NCI-H2196 treated with DMSO at 0.1 percent for 48 hours (cell line): ENCODE measurements at regions not wholly inside any gene's neighbourhood (a gene's known extent, or its start where the extent isn't known, plus 50 kb on each side); places are given as distances from the start of the nearest gene placed in this dataset.

Source experiments
- DNase-seq: peaks from one replicate; lab custom pipeline; 2025; ENCODE audit not compliant: unreplicated experiment; lab: John Stamatoyannopoulos, UW

DNA sequence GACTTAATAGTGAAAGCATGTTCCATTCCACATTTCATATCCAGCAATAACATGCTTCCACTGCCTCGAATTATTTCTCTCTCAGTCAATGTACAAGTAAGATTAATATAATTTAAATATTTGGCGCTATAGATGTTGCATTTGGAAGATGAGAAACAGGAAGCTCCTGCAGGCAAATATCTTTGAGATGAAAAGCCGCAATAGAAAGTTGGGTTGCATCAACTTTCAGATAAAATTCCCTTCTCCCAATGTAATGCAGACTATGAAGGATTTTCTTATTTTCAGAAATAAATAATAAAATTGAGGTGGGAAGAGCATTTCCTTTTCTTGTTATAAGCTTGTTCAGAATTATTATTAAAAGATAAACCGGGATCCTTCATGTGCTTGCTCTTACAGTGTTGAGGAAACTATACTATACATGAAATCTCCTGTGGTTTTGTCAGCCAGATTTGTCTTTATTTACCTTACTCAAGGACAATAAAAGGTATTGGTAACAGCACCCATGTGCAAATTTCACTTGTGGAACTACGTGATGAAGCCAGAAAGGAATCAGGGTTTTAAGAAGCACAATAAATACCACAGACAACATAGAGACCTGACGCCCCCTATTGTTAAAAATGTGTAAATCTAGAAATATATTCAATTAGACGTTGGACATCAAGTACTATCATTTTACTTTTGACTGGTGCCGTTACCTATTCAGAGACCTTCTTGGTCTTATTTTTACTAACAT is 307.0 kb downstream of the ARPP21 start:
- peak; percentile 2 for DNase-seq

GRCh38 chr3:35946854-35947515 is 307.7 kb downstream of the ARPP21 start:
- no peak for DNase-seq

- DNase-seq, result no peak
These were observed 310.7 kb downstream of the ARPP21 start for GRCh38 chr3:35950021-35950420.

- DNase-seq, result no peak
These were observed 315.1 kb downstream of the ARPP21 start for GRCh38 chr3:35954413-35954812.

DNA sequence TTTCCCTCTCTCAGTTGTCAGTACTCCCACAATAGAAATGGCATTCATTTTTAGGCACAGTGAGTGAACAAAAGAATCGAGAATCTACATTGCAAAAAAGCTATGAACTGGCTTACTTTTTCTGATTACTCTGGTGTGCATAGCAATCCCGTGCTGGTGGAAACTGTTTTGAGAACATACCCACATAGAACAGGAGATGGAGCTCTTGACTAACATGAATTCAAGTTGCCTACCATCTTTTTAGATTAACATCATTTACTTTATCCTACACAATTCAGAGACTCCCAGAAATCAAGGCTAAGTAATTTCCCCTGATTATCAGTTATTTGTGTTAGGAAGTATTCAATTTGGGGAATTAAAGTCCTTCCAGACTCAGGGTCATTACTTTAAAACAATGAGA is 326.6 kb downstream of the ARPP21 start:
- peak; percentile 3 for DNase-seq

DNA sequence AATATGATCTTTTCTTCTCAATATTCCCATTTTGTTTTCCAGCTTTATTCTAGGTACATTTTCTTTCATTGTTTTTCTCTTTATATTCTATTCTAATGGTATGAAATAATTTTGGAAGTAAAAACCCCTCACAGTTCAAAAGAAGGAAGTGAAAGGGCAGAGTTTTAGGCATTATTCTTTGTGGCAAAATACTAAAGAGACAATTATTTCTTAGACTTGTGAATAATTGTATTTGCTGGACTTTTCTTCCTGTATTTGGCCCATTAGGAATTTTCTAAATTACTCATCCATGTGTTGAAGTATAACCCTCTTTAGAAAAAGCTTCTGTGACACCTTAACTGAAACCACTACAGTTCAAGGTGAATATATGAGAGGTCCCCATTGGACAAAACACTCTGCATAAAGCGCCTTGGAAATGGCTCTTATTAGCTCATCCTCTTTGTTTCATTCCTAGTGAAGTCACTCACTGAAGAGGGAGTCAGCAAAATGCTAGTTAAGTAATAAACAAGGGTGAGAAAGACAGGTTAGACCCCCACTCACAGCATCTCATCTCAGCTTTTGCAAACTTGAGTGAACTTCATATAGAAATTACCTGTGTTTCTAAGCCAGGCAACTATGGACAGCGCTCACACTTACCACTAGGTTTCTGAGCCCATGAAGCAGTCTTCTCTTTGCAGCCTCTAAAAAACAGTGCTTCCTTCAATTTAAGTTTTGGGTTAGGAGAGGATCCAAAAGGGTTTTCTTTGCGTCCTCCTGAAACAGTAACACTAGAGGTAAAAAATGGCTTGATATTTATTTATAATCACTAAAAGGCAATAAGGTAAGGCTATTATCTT is 327.5 kb downstream of the ARPP21 start:
- DNase-seq, result no peak

GRCh38 chr3:35968043-35968622 is 328.8 kb downstream of the ARPP21 start:
- no peak for DNase-seq

GRCh38 chr3:35969406-35969805 is 330.1 kb downstream of the ARPP21 start:
- no peak for DNase-seq

GRCh38 chr3:35970793-35971192 is 331.5 kb downstream of the ARPP21 start:
- DNase-seq, result no peak

DNA sequence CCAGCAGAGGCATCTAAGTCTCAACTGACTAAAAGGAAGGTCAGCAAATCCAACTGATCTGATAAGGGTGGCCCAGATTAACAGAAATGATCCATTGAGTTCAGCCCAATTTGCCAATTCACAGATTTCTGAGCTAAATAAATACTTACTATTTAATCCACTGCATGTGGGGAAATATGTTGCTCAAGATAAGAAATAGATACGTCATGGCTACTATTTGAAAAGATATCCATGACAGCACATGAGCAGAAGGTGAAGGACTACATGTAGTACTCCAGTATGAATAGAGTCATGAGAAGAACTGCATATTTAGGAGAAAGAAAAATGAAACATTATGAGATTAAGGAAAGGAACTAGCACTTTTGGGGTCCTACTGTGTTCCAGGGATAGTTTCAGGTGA is 332.4 kb downstream of the ARPP21 start:
- DNase-seq, result no peak

DNA sequence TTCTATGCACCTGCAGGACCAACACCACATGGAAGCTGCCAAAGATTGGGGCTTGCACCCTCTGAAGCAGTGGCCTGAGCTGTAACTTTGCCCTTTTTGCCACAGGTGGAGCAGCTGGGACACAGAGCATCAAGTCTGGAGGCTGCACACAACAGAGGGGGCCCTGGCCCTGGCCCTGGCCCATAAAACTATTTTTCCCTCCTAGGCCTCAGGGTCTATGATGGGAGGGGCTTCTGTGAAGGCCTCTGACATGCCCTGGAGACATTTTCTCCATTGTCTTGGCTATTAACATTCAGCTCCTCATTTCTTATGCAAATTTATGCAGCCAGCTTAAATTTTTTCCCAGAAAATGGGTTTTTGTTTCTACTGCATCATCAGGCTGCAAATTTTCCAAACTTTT is 335.5 kb downstream of the ARPP21 start:
- DNase-seq, result no peak

- no peak for DNase-seq
These were observed 346.8 kb downstream of the ARPP21 start for GRCh38 chr3:35986161-35986560.

GRCh38 chr3:35987386-35987785 is 348.1 kb downstream of the ARPP21 start:
- DNase-seq, result no peak

- no peak for DNase-seq
These were observed 352.7 kb downstream of the ARPP21 start for GRCh38 chr3:35992041-35992440.

DNA sequence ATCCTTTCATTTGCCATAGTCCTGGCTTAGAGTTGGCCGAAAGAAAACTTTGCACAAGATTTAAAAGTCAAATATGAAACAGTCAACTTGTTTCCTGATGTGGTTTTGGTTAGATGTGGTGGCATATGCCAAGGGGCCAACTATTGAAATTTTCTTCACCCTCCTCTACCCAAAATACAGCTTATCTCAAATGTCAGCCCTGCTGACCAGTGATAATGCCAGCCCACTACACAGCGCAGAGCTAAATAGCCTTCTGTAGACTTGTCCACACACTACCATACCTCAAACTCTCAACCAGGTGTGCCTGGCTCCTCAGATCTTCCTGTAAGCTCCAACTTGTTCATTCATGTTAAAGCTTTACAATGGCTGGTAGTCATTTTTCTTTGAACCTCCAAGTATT is 368.5 kb upstream of the STAC start:
- no peak for DNase-seq

- no peak for DNase-seq
These were observed 366.9 kb upstream of the STAC start for GRCh38 chr3:36013425-36013824.

DNA sequence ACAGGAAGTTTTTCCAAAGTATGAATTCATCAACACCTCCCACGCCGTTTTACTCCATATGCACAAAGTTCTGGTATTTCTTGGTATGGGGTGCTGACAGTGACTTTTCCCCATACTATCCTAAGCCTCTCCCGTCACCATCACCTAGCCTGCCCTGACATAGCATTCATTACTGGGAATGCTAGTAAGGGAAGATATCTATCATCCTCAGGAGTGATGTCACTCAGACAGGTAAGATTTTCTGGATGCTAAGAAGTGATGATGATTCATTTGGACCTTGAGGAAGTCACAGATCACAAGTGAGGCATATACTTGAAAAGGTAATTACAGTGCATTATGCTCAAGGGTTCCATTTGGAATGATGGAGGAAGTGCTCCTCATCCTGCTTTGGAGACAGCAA is 355.1 kb upstream of the STAC start:
- DNase-seq, result no peak

- no peak for DNase-seq
These were observed 347.9 kb upstream of the STAC start for GRCh38 chr3:36032180-36033047.

- DNase-seq, result no peak
These were observed 321.8 kb upstream of the STAC start for GRCh38 chr3:36058404-36059030.

GRCh38 chr3:36060950-36061349 is 319.4 kb upstream of the STAC start:
- DNase-seq, result peak; percentile 72
